Stimulated activated naive CD8-positive, alpha-beta T cell treated with anti-CD3 and anti-CD28 coated beads, Interleukin-15, Interleukin-2, amounts not matched to agents 100 U/mL and 50 U/mL, for 24 hours (primary cell): ENCODE measurements at regions not wholly inside any gene's neighbourhood (a gene's known extent, or its start where the extent isn't known, plus 50 kb on each side); places are given as distances from the start of the nearest gene placed in this dataset.
"Not testable (repeated sequence)": the region's sequence is repeated elsewhere in the genome, so short reads cannot be mapped to it uniquely, and the experiment has no call there.

Source experiments
- ATAC-seq: fragments of 150-1000 bp; cut with Tn5 transposase; one replicate; pipeline ENCODE4 v1.10.0; 2021
- DNase-seq: peaks from one replicate; pipeline ENCODE4 v3.0.0; 2021

GRCh38 chr15:79659691-79660090, 227.6 kb downstream of the MINAR1 start:
- ATAC-seq (no peak), DNase-seq (no peak)

GRCh38 chr15:79661411-79661810, 229.3 kb downstream of the MINAR1 start:
- no peak for ATAC-seq
- DNase-seq: no peak

- no peak for ATAC-seq
- DNase-seq: peak; percentile 12
Measured at GRCh38 chr15:79673416-79674123, 223.2 kb downstream of the MTHFS start.

GRCh38 chr15:79674124-79674465, 222.7 kb downstream of the MTHFS start:
- DNase-seq: no peak
- no peak for ATAC-seq

GRCh38 chr15:79675982-79676381, 220.8 kb downstream of the MTHFS start:
- ATAC-seq (no peak), DNase-seq (no peak)

- no peak for ATAC-seq
Measured at GRCh38 chr15:79676621-79677020, 220.2 kb downstream of the MTHFS start.

GRCh38 chr15:79677241-79677640, 219.6 kb downstream of the MTHFS start:
- no peak for DNase-seq
- no peak for ATAC-seq

More at GRCh38 chr15:79676621-79677020, 220.2 kb downstream of the MTHFS start:
- no peak for DNase-seq

GRCh38 chr15:79678032-79678701, 218.6 kb downstream of the MTHFS start:
- no peak for ATAC-seq
- no peak for DNase-seq

- no peak for DNase-seq
- no peak for ATAC-seq
Measured at GRCh38 chr15:79680720-79681119, 216.1 kb downstream of the MTHFS start.

- DNase-seq (no peak), ATAC-seq (no peak)
Measured at GRCh38 chr15:79682285-79682684, 214.5 kb downstream of the MTHFS start.

- DNase-seq: no peak
- ATAC-seq: no peak
Measured at GRCh38 chr15:79682851-79683288, 213.9 kb downstream of the MTHFS start.

GRCh38 chr15:79689030-79689429, 207.8 kb downstream of the MTHFS start:
- ATAC-seq: no peak
- no peak for DNase-seq

- no peak for DNase-seq
- ATAC-seq: no peak
Measured at GRCh38 chr15:79700951-79701480, 195.8 kb downstream of the MTHFS start.

GRCh38 chr15:79702621-79703020, 194.2 kb downstream of the MTHFS start:
- ATAC-seq (no peak), DNase-seq (no peak)

- DNase-seq: no peak
- ATAC-seq: no peak
Measured at GRCh38 chr15:79721256-79721655, 175.6 kb downstream of the MTHFS start.

- no peak for ATAC-seq
Measured at GRCh38 chr15:79724312-79724711, 172.5 kb downstream of the MTHFS start.

GRCh38 chr15:79724804-79725203, 172.0 kb downstream of the MTHFS start:
- ATAC-seq (no peak), DNase-seq (no peak)

More at GRCh38 chr15:79724312-79724711, 172.5 kb downstream of the MTHFS start:
- no peak for DNase-seq

GRCh38 chr15:79728867-79729266, 167.9 kb downstream of the MTHFS start:
- no peak for ATAC-seq

GRCh38 chr15:79736435-79737000, 160.3 kb downstream of the MTHFS start:
- DNase-seq: no peak
- no peak for ATAC-seq

More at GRCh38 chr15:79728867-79729266, 167.9 kb downstream of the MTHFS start:
- no peak for DNase-seq

- ATAC-seq: no peak
- no peak for DNase-seq
Measured at GRCh38 chr15:79738143-79738542, 158.7 kb downstream of the MTHFS start.

GRCh38 chr15:79740561-79740960, 156.3 kb downstream of the MTHFS start:
- no peak for DNase-seq
- no peak for ATAC-seq

GRCh38 chr15:79743032-79743431, 153.8 kb downstream of the MTHFS start:
- no peak for DNase-seq
- ATAC-seq: no peak

GRCh38 chr15:79744485-79744884, 152.3 kb downstream of the MTHFS start:
- ATAC-seq: not testable (repeated sequence)
- peak; percentile 7 for DNase-seq
